Epithelial cell of esophagus (primary cell): ENCODE measurements at regions not wholly inside any gene's neighbourhood (a gene's known extent, or its start where the extent isn't known, plus 50 kb on each side); places are given as distances from the start of the nearest gene placed in this dataset.
A peak's percentile ranks its signal among the peaks of the same experiment; 100 is the strongest.

ENCODE experiments used
- DNase-seq: peaks from one replicate; pipeline ENCODE4 v3.0.0; 2010; ENCODE audit warnings: low read depth
- H3K4me3 ChIP-seq: 2 replicates; pipeline ENCODE4 v1.5.1; 2011; ENCODE audit warnings: mild to moderate bottlenecking, low read length, control low read depth
- TF ChIP-seq, protein P1 (sequence below): IDR thresholded peaks from 2 replicates; pipeline ENCODE4 v1.5.1; 2011; ENCODE audit warnings: low read depth, mild to moderate bottlenecking, low read length, control low read depth, inconsistent platforms; ENCODE audit not compliant: insufficient read depth; ENCODE audit errors: missing control alignments

DNA sequence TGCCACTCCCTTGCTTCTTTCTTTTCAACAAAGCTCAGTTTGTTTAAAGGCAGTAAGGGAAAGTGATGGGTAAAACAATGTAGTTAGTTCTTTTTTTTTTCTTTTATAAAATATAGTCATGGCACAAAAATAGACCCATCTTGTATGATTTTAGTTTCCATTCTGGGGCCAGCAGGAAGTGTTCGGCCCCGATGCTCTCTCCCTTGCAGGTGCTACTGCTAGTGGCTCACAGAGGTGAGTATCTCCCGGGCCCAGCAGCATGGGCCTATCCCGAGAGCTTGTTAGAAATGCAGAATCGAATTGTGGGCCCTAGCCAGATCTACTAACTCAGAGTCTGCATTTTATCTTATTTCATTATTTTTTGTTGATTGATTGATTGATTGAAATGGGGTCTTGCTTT lies 78.7 kb downstream of the SYNE3 start:
- no peak overlapping the region for H3K4me3 ChIP-seq
- TF ChIP-seq, protein P1, sequence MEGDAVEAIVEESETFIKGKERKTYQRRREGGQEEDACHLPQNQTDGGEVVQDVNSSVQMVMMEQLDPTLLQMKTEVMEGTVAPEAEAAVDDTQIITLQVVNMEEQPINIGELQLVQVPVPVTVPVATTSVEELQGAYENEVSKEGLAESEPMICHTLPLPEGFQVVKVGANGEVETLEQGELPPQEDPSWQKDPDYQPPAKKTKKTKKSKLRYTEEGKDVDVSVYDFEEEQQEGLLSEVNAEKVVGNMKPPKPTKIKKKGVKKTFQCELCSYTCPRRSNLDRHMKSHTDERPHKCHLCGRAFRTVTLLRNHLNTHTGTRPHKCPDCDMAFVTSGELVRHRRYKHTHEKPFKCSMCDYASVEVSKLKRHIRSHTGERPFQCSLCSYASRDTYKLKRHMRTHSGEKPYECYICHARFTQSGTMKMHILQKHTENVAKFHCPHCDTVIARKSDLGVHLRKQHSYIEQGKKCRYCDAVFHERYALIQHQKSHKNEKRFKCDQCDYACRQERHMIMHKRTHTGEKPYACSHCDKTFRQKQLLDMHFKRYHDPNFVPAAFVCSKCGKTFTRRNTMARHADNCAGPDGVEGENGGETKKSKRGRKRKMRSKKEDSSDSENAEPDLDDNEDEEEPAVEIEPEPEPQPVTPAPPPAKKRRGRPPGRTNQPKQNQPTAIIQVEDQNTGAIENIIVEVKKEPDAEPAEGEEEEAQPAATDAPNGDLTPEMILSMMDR: no peak
- DNase-seq: no peak

DNA sequence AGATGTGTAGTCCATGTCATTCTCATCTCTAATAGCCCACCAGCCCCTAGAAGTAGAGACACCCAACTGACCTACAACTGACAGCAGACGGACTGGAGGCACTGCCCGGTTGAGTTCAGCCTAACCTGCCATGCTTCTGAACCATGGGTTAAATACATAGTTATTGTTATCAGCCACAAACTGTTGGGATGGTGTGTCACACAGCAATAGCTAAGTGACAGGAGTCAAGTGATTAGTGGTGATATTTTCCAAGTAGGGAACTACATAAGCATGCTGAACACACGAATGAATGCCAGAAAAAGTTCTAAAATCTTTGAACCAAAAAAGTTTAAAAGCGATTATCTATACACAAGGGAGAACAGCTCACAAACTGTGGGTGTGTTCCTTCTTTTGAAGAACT lies 80.1 kb downstream of the SYNE3 start:
- no peak for DNase-seq
- no peak overlapping the region for H3K4me3 ChIP-seq
- TF ChIP-seq, protein P1: no peak

DNA sequence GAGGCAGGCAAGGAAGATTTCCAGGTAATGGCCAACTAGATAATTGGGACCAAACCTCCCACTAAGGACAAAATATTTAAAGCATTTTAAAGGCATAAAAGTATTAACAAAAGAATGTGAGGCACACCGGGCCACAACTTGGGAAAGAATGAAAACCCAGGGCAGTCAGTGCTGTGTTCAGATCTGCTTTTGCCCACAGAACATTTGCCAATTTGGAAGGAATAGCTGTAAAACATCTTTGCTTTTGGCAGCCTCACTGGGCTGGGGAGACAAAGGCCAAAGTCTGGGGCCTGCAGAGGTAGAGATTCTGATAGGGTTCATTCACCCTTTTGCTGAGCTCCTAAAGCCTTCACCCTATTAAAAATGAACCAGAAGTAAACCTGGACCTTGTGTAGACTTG lies 82.3 kb downstream of the SYNE3 start:
- TF ChIP-seq, protein P1: no peak
- H3K4me3 ChIP-seq: no peak overlapping the region
- no peak for DNase-seq

DNA sequence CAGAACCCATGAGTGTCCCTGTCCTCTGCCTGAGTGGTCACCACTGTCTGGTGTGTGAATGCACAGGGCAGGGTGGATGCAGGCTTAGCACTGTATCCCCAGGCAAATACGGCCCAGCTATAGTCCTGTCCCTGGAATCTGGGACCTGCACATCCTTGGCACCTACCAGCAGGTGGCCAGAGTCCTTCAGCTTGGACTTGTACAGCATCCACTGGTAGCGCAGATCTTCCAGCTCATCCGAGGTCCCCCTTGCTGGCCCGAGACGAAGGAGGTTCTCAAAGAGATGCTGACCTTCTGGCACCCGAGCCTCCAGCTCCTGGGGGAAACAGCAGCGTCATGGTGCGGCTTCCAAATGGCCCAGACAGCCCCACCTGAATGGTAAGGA lies 83.4 kb downstream of the SYNE3 start:
- TF ChIP-seq, protein P1: peak; percentile 13
- no peak for DNase-seq
- H3K4me3 ChIP-seq: no peak overlapping the region

DNA sequence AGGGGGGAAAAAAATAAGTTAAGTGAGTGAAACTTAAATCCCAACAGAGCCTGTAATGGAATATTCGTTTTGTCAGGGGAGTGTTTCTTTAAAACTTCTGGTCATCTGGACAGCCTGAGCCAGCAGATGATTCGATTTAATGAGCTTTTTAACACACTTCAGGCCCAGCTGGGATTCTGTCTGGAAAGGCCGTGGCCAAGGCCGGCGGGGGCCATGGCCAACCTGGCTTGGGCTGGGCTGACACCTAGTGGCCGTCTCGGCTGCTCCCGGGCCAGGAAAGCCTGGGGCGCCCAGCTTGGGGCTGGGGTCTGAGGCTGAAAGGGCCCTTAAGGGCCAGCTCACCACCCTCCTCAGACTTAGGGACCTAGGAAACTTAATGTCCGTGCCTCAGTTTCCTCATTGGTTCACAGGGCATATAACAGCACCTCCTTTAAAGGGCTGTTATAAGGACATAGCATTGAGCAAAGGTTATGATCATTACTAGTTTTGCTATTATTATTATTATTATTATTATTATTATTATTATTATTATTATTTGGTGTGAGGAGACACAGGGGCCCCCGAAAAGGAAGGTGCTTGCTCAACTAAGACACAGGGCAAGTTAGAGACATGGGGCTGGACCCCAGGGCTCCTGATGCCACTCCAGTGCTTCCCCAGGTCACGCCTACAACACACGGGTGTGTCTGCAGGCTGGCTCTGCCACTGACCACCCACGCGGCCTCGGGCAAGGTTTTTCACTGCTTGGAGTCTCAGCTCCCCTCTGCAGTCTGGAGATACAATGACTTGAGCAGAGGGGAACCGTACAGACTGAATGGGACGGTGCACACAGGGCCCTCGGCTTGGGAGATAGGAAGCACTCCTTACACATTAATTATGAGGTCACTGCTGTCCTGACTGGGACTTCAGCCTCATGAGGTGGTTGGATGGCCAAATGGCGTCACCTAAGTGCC lies 84.0 kb downstream of the SYNE3 start:
- TF ChIP-seq, protein P1: peak; percentile 85
- DNase-seq: peak; percentile 40
- H3K4me3 ChIP-seq: no peak overlapping the region

DNA sequence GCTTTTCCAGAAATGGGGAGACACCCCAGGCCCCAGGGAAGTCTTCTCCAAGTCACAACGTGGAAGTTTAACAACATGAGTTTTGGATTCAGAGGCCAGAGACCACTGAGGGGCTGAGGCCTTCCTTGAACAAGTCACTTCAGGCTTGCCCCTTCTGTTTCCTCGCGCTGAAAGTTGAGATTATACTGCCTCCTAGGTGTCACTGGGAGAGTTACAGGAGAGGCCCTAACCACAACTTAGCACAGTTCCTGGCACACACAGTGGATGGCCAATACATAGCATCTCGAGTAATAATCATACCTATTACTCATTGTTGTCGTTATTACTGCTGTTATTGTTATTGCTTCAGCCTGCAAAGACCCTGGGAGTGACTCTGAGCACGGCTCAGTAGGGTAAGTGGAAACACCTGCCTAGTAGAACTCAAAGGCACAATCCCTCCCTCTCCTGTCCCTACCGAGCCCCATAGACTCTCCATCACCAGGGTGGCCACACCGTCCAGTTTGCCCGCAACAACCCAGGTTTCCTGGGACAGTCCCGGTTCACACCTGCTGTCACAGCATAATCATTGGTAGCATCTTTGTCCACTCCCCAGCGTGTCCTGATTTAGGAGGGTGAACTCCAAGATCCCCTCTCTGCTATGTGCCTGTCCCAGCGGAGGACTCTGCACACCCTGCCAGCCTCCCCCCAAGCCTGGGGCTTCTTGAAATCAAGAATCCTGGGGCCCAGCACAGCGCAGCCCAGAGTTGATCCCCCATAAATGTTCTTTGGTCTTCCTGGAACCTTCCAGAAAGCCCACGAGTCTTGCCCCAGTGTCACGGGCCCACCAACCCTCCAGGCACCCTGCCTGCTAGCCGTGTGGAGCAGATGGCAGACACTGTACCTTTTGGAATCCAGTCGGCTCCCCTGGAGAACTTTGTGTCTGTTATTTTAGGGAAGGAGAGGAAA lies 85.0 kb downstream of the SYNE3 start:
- H3K4me3 ChIP-seq: no peak overlapping the region
- DNase-seq: peak; percentile 40
- TF ChIP-seq, protein P1: peak; percentile 63
